Sigmoid colon (tissue), 4 donors: ENCODE measurements at regions not wholly inside any gene's neighbourhood (a gene's known extent, or its start where the extent isn't known, plus 50 kb on each side); places are given as distances from the start of the nearest gene placed in this dataset.

ENCODE experiments used
- CTCF ChIP-seq, 4 experiments: fragments of 450-650 bp in 3 of 4; fragments of 200-600 bp in 1 of 4; IDR thresholded peaks; one replicate each; pipeline ENCODE4 v1.5.1; 2016 to 2019; ENCODE audit warnings: antibody characterized with exemption in 4 of 4, mild to moderate bottlenecking in 3 of 4, moderate library complexity in 2 of 4
- POLR2A ChIP-seq, 2 donors: fragments of 450-650 bp; IDR thresholded peaks; one replicate each; pipeline ENCODE4 v1.6.1; 2016; ENCODE audit warnings: antibody characterized with exemption in 2 of 2, mild to moderate bottlenecking in 2 of 2, moderate library complexity in 2 of 2
- POLR2AphosphoS5 ChIP-seq, 4 donors: sonication (generic); formaldehyde crosslinking; IDR thresholded peaks; one replicate each; pipeline ENCODE4 v1.6.1; 2017; ENCODE audit warnings: antibody characterized with exemption in 4 of 4

GRCh38 chrX:36844857-36845256 is 163.3 kb upstream of the FAM47C start:
- TF ChIP-seq POLR2A (IDR thresholded peaks at IDR 0.05) (no peak), POLR2AphosphoS5 (IDR thresholded peaks at IDR 0.05) (no peak), CTCF (IDR thresholded peaks at IDR 0.05) (no peak)
